Body of pancreas (tissue), 4 donors: ENCODE measurements at regions not wholly inside any gene's neighbourhood (a gene's known extent, or its start where the extent isn't known, plus 50 kb on each side); places are given as distances from the start of the nearest gene placed in this dataset.

Source experiments
- CTCF ChIP-seq, 7 experiments: fragments of 450-650 bp in 4 of 7; fragments of 200-600 bp in 3 of 7; sonication (generic) in 3 of 7; IDR thresholded peaks; one replicate each; pipeline ENCODE4 v1.5.1; 2016 to 2019; ENCODE audit warnings: antibody characterized with exemption in 7 of 7
- POLR2A ChIP-seq, 3 donors: fragments of 450-650 bp; IDR thresholded peaks; one replicate each; pipeline ENCODE4 v1.6.1; 2016; ENCODE audit warnings: antibody characterized with exemption in 3 of 3, mild to moderate bottlenecking in 2 of 3

GRCh38 chr2:198242093-198242492 is 437.7 kb downstream of the PLCL1 start:
- TF ChIP-seq CTCF (IDR thresholded peaks at IDR 0.05) = no peak
- TF ChIP-seq POLR2A (IDR thresholded peaks at IDR 0.05) = no peak
